GM12864 (cell line): ENCODE measurements at regions not wholly inside any gene's neighbourhood (a gene's known extent, or its start where the extent isn't known, plus 50 kb on each side); places are given as distances from the start of the nearest gene placed in this dataset.
"Not testable (repeated sequence)": the region's sequence is repeated elsewhere in the genome, so short reads cannot be mapped to it uniquely, and the experiment has no call there.

Experiments used
- DNase-seq: peaks from one replicate; pipeline ENCODE4 v3.0.0-alpha.2; 2011; ENCODE audit warnings: low read depth
- H3K4me3 ChIP-seq: 2 replicates; pipeline ENCODE4 v1.5.1; 2011; ENCODE audit warnings: mild to moderate bottlenecking, low read depth, low read length, control low read depth
- CTCF ChIP-seq: IDR thresholded peaks from 2 replicates; pipeline ENCODE4 v1.5.1; 2011; ENCODE audit warnings: low read depth, mild to moderate bottlenecking, moderate library complexity, low read length, control low read depth, inconsistent platforms; ENCODE audit errors: missing control alignments

DNA sequence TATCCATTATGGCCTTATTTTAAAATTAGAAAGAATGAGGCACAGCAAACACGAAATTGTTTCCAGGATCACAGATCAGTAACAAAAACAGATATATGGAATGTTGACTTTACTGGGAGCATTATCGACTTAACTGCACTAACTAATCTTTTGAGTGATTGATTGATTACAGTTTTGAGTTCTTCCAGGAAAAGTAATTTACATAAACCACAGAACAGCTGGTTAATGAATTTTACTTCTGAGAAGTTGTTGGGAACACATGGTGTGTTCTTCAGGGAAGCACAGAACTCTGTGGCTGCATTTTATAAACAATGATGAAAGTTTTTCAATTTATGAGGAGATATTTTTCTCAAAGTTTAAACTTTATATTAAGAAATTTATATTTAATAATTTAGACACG, 802.4 kb upstream of the ACO1 start:
- no peak for TF ChIP-seq CTCF
- DNase-seq, result no peak
- H3K4me3 ChIP-seq, result no peak overlapping the region

DNA sequence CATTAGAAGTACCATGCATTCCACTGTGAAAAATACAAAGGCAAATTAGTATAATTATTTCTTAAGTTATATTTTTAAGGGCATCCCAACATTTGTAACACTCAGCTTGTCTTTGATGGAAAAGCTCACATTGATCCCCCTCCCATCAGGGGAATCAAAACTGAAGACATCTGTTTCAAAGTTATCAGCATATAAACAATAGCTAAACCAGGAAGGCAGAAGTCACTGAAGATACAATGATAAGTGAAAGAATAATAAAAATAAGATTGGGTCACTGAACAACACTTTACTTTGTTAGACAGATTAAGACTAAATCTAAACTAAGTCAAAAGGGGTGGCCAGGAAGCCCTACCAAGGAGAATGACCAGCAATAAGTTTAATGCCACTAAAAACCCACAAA, 801.9 kb upstream of the ACO1 start:
- DNase-seq, result no peak
- TF ChIP-seq CTCF, result no peak
- H3K4me3 ChIP-seq, result no peak overlapping the region

DNA sequence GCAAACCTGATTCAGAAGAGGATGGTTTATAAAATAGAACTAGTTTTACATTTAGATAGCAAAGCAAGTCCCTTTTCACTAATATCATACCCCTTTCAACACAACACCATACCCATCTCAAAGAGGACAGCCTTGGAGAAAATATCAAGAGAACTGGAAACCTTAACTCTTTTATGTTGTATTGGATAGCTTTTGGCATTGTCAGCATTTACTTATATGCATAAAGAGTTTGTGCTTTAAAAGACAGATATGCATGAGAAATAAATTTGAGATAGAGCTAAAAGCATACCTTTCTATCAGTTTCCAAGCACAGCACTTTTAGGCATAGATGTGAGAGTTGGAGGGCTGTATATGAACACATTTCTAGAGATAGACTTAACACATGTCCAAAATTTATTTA, 799.3 kb upstream of the ACO1 start:
- no peak overlapping the region for H3K4me3 ChIP-seq
- DNase-seq, result no peak
- TF ChIP-seq CTCF, result no peak

DNA sequence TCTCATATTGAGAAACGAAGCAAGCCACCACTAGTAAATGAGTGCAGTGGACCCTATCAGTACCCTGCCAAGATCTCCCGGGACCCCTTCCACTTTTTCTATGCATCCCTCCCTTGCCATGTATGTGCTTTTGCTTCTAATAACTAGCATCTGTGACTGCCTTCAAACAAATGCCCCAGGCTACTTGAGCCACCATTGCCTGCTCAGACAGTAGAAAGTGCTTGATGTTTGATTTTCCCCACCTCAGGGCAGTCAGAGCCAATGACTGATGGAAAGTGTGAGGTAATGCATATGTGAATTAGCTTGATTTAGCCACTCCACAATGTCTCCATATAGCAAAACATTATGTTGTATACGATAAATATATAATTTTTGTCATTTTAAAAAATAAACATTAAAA, 797.3 kb upstream of the ACO1 start:
- TF ChIP-seq CTCF, result no peak
- H3K4me3 ChIP-seq, result no peak overlapping the region
- DNase-seq, result no peak

DNA sequence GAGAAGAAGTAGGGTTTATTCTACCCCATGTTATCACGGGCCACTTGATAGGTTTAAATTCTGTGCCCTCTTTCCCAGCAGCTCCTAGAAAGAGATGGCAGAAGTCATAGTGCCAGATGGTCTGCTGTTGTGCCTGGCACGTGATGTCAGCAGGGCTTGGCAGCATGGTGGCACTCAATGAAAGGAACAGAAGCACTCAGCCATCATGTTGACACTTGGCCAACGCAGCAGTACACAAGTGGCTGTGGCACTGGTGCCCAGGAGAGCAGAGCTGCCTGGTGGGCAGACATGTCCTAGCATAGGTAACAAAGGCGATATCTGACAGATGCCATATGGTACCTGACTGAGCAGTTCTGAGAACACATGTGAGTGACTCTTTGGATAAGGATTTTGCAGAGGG, 796.4 kb upstream of the ACO1 start:
- no peak for TF ChIP-seq CTCF
- H3K4me3 ChIP-seq, result no peak overlapping the region
- DNase-seq, result no peak

GRCh38 chr9:31588756-31589155, 795.7 kb upstream of the ACO1 start:
- no peak for TF ChIP-seq CTCF
- DNase-seq, result no peak
- H3K4me3 ChIP-seq, result no peak overlapping the region

DNA sequence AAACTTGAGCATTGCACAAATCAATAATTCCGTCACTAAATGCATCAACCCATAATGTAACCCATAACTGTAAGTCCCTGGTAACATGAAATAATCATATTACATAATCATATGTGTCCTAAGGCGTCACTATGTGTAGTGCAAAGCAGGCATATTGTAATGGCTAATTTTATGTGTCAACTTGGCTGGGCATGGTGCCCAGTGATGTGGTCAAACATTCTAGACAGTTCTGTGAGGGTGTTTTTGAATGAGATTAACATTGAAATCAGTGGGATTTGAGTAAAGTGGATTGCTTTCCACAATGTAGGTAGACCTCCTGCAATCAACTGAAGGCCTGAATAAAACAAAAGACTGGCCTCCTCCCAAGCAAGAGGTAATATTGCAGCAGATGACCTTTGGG, 794.4 kb upstream of the ACO1 start:
- no peak for DNase-seq
- no peak overlapping the region for H3K4me3 ChIP-seq
- TF ChIP-seq CTCF, result no peak

- DNase-seq, H3K4me3 ChIP-seq: not testable (repeated sequence)
Observed at GRCh38 chr9:31597086-31597485, 787.4 kb upstream of the ACO1 start.
